A673 (cell line): ENCODE measurements at regions not wholly inside any gene's neighbourhood (a gene's known extent, or its start where the extent isn't known, plus 50 kb on each side); places are given as distances from the start of the nearest gene placed in this dataset.
A peak's percentile ranks its signal among the peaks of the same experiment; 100 is the strongest.

ENCODE experiments used
- BruUV-seq: library from RNA; stranded (reverse); fragments of 400-500 nt; replicated peaks from 2 replicates; lab custom pipeline; 2021; lab: Mats Ljungman, UMichigan
- CTCF ChIA-PET: fragments of 300-600 bp; sonication (Branson Sonifier 250); formaldehyde crosslinking; loops from one replicate; lab custom pipeline; 2022; ENCODE audit warnings: antibody characterized with exemption; lab: Charles Lee
- POLR2A ChIA-PET: fragments of 300-600 bp; sonication (Branson Sonifier 250); formaldehyde crosslinking; loops from one replicate; lab custom pipeline; 2022; ENCODE audit warnings: antibody characterized with exemption; ENCODE audit not compliant: low non-redundant PET; lab: Charles Lee
- DNase-seq: peaks from one replicate; pipeline ENCODE4 v3.0.0-alpha.2; 2015; ENCODE audit warnings: low spot score
- H3K27ac ChIP-seq: fragments of 200-600 bp; sonication (generic); 2 replicates; pipeline ENCODE4 v1.5.1; 2016; ENCODE audit warnings: mixed run types, low read depth, mild to moderate bottlenecking, mixed read lengths, antibody characterized with exemption, low read length; ENCODE audit not compliant: poor library complexity, severe bottlenecking
- H3K27me3 ChIP-seq: fragments of 200-600 bp; sonication (generic); replicated peaks from 2 replicates; pipeline ENCODE4 v1.6.1; 2017; ENCODE audit warnings: mixed run types, low read depth, mild to moderate bottlenecking, mixed read lengths, antibody characterized with exemption, low read length; ENCODE audit not compliant: insufficient read depth, poor library complexity
- H3K36me3 ChIP-seq: fragments of 200-600 bp; sonication (generic); 2 replicates; pipeline ENCODE4 v1.6.1; 2016; ENCODE audit warnings: mixed run types, mild to moderate bottlenecking, mixed read lengths, antibody characterized with exemption, low read length; ENCODE audit not compliant: insufficient read depth, poor library complexity, severe bottlenecking
- H3K4me1 ChIP-seq: fragments of 200-600 bp; sonication (generic); 2 replicates; pipeline ENCODE4 v1.6.1; 2017; ENCODE audit warnings: mixed run types, mild to moderate bottlenecking, mixed read lengths, antibody characterized with exemption, low read length; ENCODE audit not compliant: insufficient read depth, poor library complexity, severe bottlenecking
- H3K4me3 ChIP-seq: fragments of 200-600 bp; sonication (generic); 2 replicates; pipeline ENCODE4 v1.5.1; 2016; ENCODE audit warnings: low read depth, mixed run types, mild to moderate bottlenecking, mixed read lengths, low read length; ENCODE audit not compliant: poor library complexity, severe bottlenecking
- H3K9me3 ChIP-seq: fragments of 200-600 bp; sonication (generic); 2 replicates; pipeline ENCODE4 v1.6.1; 2016; ENCODE audit warnings: mixed run types, low read depth, mild to moderate bottlenecking, mixed read lengths, antibody characterized with exemption, low read length; ENCODE audit not compliant: poor library complexity, severe bottlenecking
- EZH2 ChIP-seq: fragments of 200-600 bp; sonication (generic); IDR thresholded peaks from 2 replicates; pipeline ENCODE4 v1.6.1; 2017; ENCODE audit warnings: borderline replicate concordance, low read depth, mild to moderate bottlenecking, mixed read lengths, antibody characterized with exemption, low read length; ENCODE audit not compliant: poor library complexity, severe bottlenecking
- intact Hi-C: fragments of 100-400 bp; cut with micrococcal nuclease; formaldehyde crosslinking; loops from one replicate; pipeline ENCODE4 v1.10.0; 2022; ENCODE audit not compliant: unreplicated experiment
- TF ChIP-seq, protein P1 (sequence below): fragments of 300-800, 200-600 bp; sonication (generic); conservative IDR thresholded peaks from 2 replicates; pipeline ENCODE4 v1.5.1; 2017; ENCODE audit warnings: low read depth, mild to moderate bottlenecking, antibody characterized with exemption, low read length, moderate library complexity, mixed read lengths

DNA sequence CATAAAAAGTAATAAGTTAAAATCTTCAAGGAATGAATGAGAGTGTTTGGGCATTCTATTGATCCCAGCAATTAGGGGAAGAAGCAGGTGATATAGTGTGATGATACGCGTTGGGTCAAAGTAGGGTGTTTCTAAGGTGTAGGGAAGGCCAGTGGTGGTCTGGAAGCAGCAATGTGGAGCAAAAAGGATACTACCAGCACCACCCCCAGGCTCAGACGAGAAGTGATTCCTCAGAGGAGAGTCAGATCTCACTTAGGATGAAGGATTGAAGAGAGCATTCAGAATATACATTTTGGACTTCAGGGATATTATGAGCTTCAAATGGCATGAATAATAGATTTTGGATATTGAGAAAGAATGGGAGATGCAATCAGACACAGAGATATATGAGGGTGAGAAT, 497.6 kb downstream of the RMST start:
- DNase-seq = no peak
- ChIA-PET POLR2A (no interaction called here), CTCF (no interaction called here)
- H3K27ac ChIP-seq = no peak overlapping the region
- no peaks in the 10 kb centered on the region for H3K36me3 ChIP-seq
- no peak overlapping the region for H3K4me3 ChIP-seq
- no peaks in the 10 kb centered on the region for H3K27me3 ChIP-seq
- H3K4me1 ChIP-seq = no peaks in the 10 kb centered on the region
- BruUV-seq = no TSS peak
- intact Hi-C loops = loop anchor here (5.0 kb wide), 1 partner anchor 412 kb away; no protein-coding TSS in a partner anchor
- H3K9me3 ChIP-seq = no peaks in the 10 kb centered on the region
- TF ChIP-seq, protein P1, sequence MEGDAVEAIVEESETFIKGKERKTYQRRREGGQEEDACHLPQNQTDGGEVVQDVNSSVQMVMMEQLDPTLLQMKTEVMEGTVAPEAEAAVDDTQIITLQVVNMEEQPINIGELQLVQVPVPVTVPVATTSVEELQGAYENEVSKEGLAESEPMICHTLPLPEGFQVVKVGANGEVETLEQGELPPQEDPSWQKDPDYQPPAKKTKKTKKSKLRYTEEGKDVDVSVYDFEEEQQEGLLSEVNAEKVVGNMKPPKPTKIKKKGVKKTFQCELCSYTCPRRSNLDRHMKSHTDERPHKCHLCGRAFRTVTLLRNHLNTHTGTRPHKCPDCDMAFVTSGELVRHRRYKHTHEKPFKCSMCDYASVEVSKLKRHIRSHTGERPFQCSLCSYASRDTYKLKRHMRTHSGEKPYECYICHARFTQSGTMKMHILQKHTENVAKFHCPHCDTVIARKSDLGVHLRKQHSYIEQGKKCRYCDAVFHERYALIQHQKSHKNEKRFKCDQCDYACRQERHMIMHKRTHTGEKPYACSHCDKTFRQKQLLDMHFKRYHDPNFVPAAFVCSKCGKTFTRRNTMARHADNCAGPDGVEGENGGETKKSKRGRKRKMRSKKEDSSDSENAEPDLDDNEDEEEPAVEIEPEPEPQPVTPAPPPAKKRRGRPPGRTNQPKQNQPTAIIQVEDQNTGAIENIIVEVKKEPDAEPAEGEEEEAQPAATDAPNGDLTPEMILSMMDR = no peak
- TF ChIP-seq EZH2 = no peak

DNA sequence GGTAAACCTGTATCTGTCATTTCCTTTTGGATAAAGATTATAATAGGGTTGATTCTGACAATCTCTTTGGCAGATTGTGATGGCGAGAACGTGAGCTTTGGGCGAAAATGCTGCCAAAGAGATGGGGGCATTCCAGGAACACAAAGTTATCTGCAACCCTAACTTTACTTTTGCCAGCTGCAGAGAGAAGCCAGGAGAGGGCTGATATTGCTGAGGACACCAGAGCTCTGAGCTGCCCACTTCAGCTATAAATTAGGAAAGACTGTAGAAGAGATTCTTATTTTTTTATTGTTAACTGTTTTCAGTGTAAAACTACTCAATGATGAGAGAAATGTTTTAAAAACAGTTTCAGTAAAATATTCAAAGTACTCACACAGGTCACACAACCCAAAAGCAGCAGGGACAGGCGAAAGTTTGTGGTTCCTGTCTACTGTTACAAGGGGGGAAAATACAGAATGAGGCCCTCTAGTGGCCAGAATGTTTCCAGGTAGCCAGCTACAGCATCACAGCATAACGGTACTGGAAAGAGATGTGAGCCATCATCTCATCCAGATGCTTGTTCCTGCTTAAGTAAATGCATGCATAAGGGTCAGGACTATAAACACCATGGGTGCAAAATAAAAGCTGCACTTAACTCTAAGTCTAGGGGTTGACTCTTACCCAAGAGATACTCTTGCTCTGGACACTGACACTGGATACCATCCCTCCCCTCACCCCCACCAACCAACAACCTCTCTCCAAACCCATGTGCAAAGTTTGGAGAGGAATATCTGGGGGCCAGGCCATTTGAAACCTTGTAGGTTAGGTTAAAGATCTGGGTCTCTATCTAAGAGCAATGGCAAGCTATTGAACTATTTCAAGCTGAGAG, 498.4 kb downstream of the RMST start:
- peak; percentile 56 for DNase-seq
- H3K4me1 ChIP-seq = no peaks in the 10 kb centered on the region
- ChIA-PET CTCF (interaction anchor here (0.5 kb wide), 1 partner anchor 8 kb away, joined by 9 read pairs; no protein-coding TSS in a partner anchor), POLR2A (no interaction called here)
- H3K36me3 ChIP-seq = no peaks in the 10 kb centered on the region
- TF ChIP-seq, protein P1 = peak; percentile 89
- no peak for TF ChIP-seq EZH2
- H3K9me3 ChIP-seq = no peaks in the 10 kb centered on the region
- H3K27me3 ChIP-seq = no peaks in the 10 kb centered on the region
- no peak overlapping the region for H3K27ac ChIP-seq
- BruUV-seq = no TSS peak
- intact Hi-C loops = loop anchor here (5.0 kb wide), 1 partner anchor 411 kb away; no protein-coding TSS in a partner anchor
- no peak overlapping the region for H3K4me3 ChIP-seq

DNA sequence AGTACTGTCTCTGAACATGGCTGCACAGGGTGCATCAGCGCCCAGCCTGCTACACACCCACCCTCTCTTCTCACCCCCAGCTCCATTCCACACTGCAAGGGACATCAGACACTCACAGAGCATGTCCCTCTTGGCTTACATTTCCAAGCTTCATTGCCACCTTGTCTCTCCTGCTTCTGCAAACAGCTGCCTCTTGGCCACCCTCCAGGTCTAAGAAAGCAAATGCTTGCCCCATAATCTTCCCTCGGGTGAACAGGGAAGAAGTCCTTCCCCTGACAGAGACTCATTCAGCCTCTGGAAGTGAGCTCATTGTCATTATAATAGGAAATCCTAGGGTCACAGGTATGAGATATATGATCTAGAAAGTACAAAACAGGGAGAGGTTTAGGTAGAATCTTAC, 505.2 kb downstream of the RMST start:
- Histone ChIP-seq H3K4me3 (no peak overlapping the region), H3K27ac (no peak overlapping the region), H3K27me3 (no peaks in the 10 kb centered on the region), H3K9me3 (no peaks in the 10 kb centered on the region), H3K36me3 (no peaks in the 10 kb centered on the region), H3K4me1 (no peaks in the 10 kb centered on the region)
- no TSS peak for BruUV-seq
- CTCF ChIA-PET = no interaction called here
- intact Hi-C loops = no loop called here
- TF ChIP-seq EZH2 = no peak
- TF ChIP-seq, protein P1 = no peak
- DNase-seq = no peak
- POLR2A ChIA-PET = no interaction called here
